ENCODE measurements at regions not wholly inside any gene's neighbourhood (a gene's known extent, or its start where the extent isn't known, plus 50 kb on each side); places are given as distances from the start of the nearest gene placed in this dataset.

DNA sequence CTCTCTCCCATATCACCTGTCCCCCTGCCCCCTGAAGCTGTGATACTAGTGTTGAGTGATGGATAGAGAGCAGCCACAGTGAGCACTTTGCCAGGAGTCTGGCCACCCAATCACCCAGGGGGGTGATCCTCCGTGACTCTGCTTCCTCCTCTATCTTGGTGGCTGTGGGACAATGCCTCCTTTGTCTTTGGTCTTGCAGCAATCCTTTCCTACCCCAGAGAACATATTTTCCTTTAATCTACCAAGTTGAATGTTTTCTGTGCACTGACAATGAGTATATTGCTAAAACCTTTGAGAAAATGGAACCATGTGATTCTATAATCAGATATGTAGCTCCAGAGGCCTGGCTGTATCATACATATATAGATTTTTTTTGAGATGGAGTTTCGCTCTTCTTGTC, 58.1 kb upstream of the HEPHL1 start:
- H3K36me3 ChIP-seq: no peaks in the 10 kb centered on the region
- no peak for DNase-seq (ENCODE audit: low spot score in 2 of 2)
- H3K4me1 ChIP-seq: no peaks in the 10 kb centered on the region
- no peak overlapping the region for H3K4me3 ChIP-seq
- H3K9me3 ChIP-seq: no peaks in the 10 kb centered on the region
- H3K27me3 ChIP-seq: no peaks in the 10 kb centered on the region
- TF ChIP-seq POLR2AphosphoS5 (IDR thresholded peaks at IDR 0.05) (no peak), POLR2A (IDR thresholded peaks at IDR 0.05) (no peak), EP300 (IDR thresholded peaks at IDR 0.05) (no peak)
- TF ChIP-seq, protein P1, sequence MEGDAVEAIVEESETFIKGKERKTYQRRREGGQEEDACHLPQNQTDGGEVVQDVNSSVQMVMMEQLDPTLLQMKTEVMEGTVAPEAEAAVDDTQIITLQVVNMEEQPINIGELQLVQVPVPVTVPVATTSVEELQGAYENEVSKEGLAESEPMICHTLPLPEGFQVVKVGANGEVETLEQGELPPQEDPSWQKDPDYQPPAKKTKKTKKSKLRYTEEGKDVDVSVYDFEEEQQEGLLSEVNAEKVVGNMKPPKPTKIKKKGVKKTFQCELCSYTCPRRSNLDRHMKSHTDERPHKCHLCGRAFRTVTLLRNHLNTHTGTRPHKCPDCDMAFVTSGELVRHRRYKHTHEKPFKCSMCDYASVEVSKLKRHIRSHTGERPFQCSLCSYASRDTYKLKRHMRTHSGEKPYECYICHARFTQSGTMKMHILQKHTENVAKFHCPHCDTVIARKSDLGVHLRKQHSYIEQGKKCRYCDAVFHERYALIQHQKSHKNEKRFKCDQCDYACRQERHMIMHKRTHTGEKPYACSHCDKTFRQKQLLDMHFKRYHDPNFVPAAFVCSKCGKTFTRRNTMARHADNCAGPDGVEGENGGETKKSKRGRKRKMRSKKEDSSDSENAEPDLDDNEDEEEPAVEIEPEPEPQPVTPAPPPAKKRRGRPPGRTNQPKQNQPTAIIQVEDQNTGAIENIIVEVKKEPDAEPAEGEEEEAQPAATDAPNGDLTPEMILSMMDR (IDR thresholded peaks at IDR 0.05): no peak
- 88% methylated on average over 2 of the region's 2 CpGs for WGBS
- no peak overlapping the region for H3K27ac ChIP-seq

DNA sequence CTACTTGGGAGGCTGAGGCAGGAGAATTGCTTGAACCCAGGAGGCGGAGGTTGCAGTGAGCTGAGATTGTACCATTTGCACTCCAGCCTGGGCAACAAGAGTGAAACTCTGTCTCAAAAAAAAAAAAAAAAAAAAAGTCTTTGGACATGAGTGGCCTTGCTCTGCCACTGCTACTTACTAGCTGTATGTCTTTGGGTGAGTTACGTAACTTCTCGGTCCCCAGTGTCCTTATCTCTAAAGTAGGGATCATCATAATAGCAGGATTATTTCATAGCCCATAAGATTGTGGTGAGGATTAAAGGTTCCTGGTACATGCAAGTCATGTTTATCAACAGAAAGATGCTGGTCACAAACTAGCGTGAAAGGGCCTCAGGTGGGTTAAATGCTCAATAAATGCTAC, 53.9 kb upstream of the HEPHL1 start:
- Histone ChIP-seq H3K27ac (no peak overlapping the region), H3K9me3 (no peaks in the 10 kb centered on the region), H3K4me3 (no peak overlapping the region), H3K27me3 (no peaks in the 10 kb centered on the region), H3K36me3 (no peaks in the 10 kb centered on the region), H3K4me1 (no peaks in the 10 kb centered on the region)
- DNase-seq (ENCODE audit: low spot score in 2 of 2): no peak
- TF ChIP-seq POLR2AphosphoS5 (IDR thresholded peaks at IDR 0.05) (no peak), POLR2A (IDR thresholded peaks at IDR 0.05) (no peak), EP300 (IDR thresholded peaks at IDR 0.05) (no peak)
- TF ChIP-seq, protein P1 (IDR thresholded peaks at IDR 0.05): no peak
- WGBS: 94% methylated on average over 4 of the region's 4 CpGs

DNA sequence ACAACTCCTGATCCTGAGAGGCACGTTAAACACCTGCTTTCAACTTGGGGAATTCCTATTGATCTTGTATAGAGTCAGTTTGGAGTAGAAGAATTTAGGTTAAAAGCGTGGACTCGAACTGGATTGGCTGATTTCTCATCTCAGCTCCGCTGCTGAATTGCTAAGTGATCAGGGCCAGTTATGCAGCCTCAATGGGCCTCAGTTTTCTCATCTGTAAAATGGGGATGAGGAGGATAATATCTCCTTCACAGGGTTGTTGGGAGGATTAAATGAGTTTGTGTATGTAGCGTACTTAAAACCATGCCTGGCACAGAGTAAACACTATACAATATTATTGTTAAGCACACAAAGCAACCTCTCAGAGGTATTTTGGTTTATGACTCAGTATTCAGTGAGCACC, 53.2 kb upstream of the HEPHL1 start:
- H3K4me3 ChIP-seq: no peak overlapping the region
- H3K9me3 ChIP-seq: no peaks in the 10 kb centered on the region
- H3K4me1 ChIP-seq: no peaks in the 10 kb centered on the region
- no peak overlapping the region for H3K27ac ChIP-seq
- no peaks in the 10 kb centered on the region for H3K27me3 ChIP-seq
- WGBS: 85% methylated on average over 5 of the region's 5 CpGs
- no peak for DNase-seq (ENCODE audit: low spot score in 2 of 2)
- no peak for TF ChIP-seq EP300 (IDR thresholded peaks at IDR 0.05)
- TF ChIP-seq, protein P1 (IDR thresholded peaks at IDR 0.05): no peak
- no peak for TF ChIP-seq POLR2AphosphoS5 (IDR thresholded peaks at IDR 0.05)
- no peak for TF ChIP-seq POLR2A (IDR thresholded peaks at IDR 0.05)
- no peaks in the 10 kb centered on the region for H3K36me3 ChIP-seq

DNA sequence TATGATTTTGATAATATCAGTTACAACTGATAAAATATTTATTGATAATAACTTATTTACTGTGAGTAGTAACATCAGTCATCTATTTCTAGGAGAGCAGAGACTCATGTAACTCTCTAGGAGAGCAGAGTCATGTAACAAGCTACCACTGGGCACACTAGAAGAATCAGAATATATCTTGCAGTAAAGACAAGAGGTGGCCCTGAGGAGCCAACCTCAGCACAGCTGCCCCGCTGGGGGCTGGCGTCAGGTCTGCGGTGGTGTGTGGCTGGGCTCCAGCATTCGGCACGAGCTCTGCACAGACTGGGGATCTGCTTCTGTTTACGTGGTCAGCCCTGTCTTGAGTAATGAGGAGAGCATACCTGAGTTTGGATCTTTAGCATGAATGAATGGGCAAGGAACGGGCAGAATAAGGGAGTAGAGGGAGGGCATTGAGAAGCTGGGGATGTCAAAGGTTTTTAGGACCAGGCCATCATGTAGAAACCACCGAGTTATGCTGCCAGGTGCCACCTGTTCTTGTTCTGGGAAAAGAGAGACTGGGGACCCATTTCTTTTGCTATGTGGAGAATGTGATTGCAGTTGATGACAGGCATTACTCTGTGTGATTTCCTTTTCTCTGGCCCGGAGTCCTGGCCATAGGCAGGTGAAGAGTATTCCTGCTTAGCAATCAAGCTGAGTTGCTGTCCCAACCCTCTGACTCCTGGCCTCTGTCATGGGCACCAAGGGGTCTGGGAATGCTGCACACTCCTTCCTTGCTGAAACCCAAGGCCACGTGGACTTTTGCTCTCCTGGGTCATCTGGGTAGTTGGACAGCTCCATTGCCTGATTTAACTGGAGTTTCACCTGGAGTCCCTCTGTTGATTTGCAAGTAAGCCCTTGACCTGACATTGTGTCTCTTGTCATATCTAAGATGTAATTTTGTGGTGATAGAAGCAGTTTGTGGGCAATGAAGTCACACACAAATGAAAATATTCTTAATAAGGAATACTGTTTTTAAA, 50.9 kb upstream of the HEPHL1 start:
- Histone ChIP-seq H3K36me3 (no peaks in the 10 kb centered on the region), H3K4me1 (no peaks in the 10 kb centered on the region), H3K4me3 (no peak overlapping the region), H3K27ac (no peak overlapping the region), H3K27me3 (no peaks in the 10 kb centered on the region), H3K9me3 (peaks cover 10% of the 10 kb centered on the region)
- no peak for DNase-seq (ENCODE audit: low spot score in 2 of 2)
- 89% methylated on average over 10 of the region's 10 CpGs for WGBS
- TF ChIP-seq, protein P1 (IDR thresholded peaks at IDR 0.05): no peak
- TF ChIP-seq POLR2AphosphoS5 (IDR thresholded peaks at IDR 0.05) (no peak), EP300 (IDR thresholded peaks at IDR 0.05) (no peak), POLR2A (IDR thresholded peaks at IDR 0.05) (no peak)
